Thoracic aorta (tissue), 2 donors: ENCODE measurements at regions not wholly inside any gene's neighbourhood (a gene's known extent, or its start where the extent isn't known, plus 50 kb on each side); places are given as distances from the start of the nearest gene placed in this dataset.

Experiments
- ATAC-seq: fragments of 150-250 bp; one replicate; pipeline ENCODE4 v1.8.0; 2017; ENCODE audit warnings: low read depth; ENCODE audit not compliant: insufficient number of reproducible peaks, low FRiP score
- DNase-seq: peaks from one replicate; pipeline ENCODE4 v3.0.0-alpha.2; 2020; ENCODE audit warnings: low spot score
- H3K27ac ChIP-seq, 2 donors: fragments of 200-600 bp; sonication (generic); 1 replicate in 1 of 2; 2 replicates in 1 of 2; pipeline ENCODE4 v1.5.1; 2016; ENCODE audit warnings: mild to moderate bottlenecking in 2 of 2, moderate library complexity in 2 of 2
- H3K27me3 ChIP-seq: fragments of 200-600 bp; sonication (generic); replicated peaks from 2 replicates; pipeline ENCODE4 v1.6.0; 2016; ENCODE audit warnings: mild to moderate bottlenecking; ENCODE audit not compliant: insufficient read depth
- H3K36me3 ChIP-seq: fragments of 200-600 bp; sonication (generic); one replicate; pipeline ENCODE4 v1.5.1; 2016
- H3K4me1 ChIP-seq, 2 donors: fragments of 200-600 bp; sonication (generic); 1 replicate in 1 of 2; 2 replicates in 1 of 2; pipeline versions ENCODE4 v1.5.1 to v1.6.0; 2016; ENCODE audit warnings: low read depth in 2 of 2, mild to moderate bottlenecking in 1 of 2; ENCODE audit not compliant: control insufficient read depth in 1 of 2
- H3K4me3 ChIP-seq: fragments of 200-600 bp; sonication (generic); 2 replicates; pipeline ENCODE4 v1.5.1; 2016; ENCODE audit warnings: mild to moderate bottlenecking
- H3K9me3 ChIP-seq: fragments of 200-600 bp; sonication (generic); 2 replicates; pipeline ENCODE4 v1.5.1; 2016
- TF ChIP-seq, protein P1 (sequence below): fragments of 200-600 bp; sonication (generic); IDR thresholded peaks from one replicate; pipeline ENCODE4 v1.5.1; 2019; ENCODE audit warnings: antibody characterized with exemption

DNA sequence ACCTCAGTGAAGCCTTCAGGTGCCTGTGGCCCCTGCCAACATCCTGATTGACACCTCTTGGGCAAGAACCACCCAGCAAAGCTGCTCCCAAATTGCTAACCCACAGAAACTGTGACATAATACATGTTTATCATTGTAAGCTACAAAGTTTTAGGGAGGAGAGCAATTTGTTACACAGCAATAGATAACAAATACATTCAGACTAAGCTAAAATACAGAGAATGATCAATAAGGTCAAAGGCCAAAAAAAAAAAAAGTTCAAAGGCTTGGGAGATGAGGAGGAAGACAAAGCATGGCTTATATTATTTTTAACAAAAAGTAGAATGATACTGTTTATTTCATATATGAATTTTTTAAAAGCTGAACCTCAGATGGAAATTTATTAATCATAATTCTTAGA is 105.9 kb downstream of the ID4 start:
- Histone ChIP-seq H3K27ac (no peak overlapping the region), H3K4me1 (no peaks in the 10 kb centered on the region), H3K4me3 (no peak overlapping the region), H3K36me3 (no peaks in the 10 kb centered on the region), H3K9me3 (no peaks in the 10 kb centered on the region), H3K27me3 (no peaks in the 10 kb centered on the region)
- ATAC-seq (no peak), DNase-seq (no peak)
- TF ChIP-seq, protein P1, sequence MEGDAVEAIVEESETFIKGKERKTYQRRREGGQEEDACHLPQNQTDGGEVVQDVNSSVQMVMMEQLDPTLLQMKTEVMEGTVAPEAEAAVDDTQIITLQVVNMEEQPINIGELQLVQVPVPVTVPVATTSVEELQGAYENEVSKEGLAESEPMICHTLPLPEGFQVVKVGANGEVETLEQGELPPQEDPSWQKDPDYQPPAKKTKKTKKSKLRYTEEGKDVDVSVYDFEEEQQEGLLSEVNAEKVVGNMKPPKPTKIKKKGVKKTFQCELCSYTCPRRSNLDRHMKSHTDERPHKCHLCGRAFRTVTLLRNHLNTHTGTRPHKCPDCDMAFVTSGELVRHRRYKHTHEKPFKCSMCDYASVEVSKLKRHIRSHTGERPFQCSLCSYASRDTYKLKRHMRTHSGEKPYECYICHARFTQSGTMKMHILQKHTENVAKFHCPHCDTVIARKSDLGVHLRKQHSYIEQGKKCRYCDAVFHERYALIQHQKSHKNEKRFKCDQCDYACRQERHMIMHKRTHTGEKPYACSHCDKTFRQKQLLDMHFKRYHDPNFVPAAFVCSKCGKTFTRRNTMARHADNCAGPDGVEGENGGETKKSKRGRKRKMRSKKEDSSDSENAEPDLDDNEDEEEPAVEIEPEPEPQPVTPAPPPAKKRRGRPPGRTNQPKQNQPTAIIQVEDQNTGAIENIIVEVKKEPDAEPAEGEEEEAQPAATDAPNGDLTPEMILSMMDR: no peak

DNA sequence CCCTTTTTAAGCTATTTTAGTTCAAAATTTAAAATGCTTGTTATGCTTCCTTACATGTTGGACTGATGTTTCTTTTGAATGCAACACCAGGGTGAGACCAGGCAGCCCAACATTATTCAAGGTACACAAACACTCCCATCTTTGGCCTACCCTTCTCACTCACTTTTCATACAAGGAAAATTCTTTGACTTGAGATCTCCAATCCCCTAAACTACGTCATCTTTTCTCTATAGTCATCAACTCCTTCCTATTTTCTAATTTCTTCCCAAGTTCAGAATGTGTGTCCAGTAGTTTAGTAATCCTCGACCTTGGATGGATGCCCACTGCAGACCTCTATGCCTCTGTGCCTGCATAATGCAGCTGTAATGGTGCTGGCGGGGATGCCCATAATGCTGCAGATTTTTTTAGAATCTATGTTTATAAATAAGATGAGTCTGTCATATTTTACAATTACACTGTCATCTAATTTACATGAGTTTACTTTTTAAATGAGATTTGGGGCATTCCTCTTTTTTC is 108.7 kb downstream of the ID4 start:
- no peaks in the 10 kb centered on the region for H3K36me3 ChIP-seq
- no peaks in the 10 kb centered on the region for H3K27me3 ChIP-seq
- ATAC-seq (no peak), DNase-seq (no peak)
- TF ChIP-seq, protein P1: no peak
- no peak overlapping the region for H3K4me3 ChIP-seq
- H3K27ac ChIP-seq: no peak overlapping the region
- H3K4me1 ChIP-seq: no peaks in the 10 kb centered on the region
- H3K9me3 ChIP-seq: no peaks in the 10 kb centered on the region

DNA sequence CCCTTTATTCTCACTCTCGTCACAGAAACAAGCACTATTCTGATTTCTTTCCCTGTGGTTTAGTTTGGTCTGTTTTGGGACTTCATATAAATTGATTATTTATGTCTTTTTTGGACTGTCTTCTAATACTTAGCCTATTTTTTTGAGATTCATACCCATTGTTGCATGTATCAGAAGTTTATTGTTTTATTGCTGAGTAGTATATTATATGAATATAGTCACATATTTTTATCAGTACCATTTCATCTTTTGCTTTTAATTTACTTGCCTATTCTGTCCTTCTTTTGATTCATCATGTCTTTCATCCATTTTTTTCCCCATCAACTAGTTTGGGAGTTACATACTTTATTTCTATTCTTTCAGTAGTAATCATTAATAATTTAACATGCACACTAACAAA is 112.0 kb downstream of the ID4 start:
- no peak overlapping the region for H3K27ac ChIP-seq
- no peaks in the 10 kb centered on the region for H3K4me1 ChIP-seq
- H3K36me3 ChIP-seq: no peaks in the 10 kb centered on the region
- DNase-seq: no peak
- H3K27me3 ChIP-seq: no peaks in the 10 kb centered on the region
- H3K9me3 ChIP-seq: peaks cover 5% of the 10 kb centered on the region
- no peak overlapping the region for H3K4me3 ChIP-seq
- TF ChIP-seq, protein P1: no peak
- no peak for ATAC-seq

DNA sequence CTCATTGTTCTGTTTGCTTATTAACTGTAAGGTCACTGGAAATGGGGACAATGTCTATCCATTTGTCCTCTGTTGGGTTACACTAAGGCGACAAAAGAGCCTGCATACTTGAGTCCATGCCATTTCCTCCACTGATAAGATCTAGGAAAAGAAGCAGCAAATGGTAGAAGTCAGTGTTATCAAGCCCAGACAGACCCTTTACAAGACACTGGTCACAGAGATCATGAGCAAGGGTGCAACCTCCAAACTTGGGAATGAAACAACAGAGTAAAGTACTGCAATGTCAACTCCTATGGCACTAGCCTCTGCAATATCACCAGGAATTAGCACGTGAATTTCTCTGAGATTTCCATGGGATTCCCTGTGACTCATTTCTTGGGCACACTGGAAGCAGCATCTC is 126.9 kb downstream of the ID4 start:
- no peak overlapping the region for H3K4me3 ChIP-seq
- no peaks in the 10 kb centered on the region for H3K27me3 ChIP-seq
- TF ChIP-seq, protein P1: no peak
- H3K36me3 ChIP-seq: no peaks in the 10 kb centered on the region
- DNase-seq (no peak), ATAC-seq (no peak)
- H3K27ac ChIP-seq: no peak overlapping the region
- H3K9me3 ChIP-seq: no peaks in the 10 kb centered on the region
- H3K4me1 ChIP-seq: no peaks in the 10 kb centered on the region

DNA sequence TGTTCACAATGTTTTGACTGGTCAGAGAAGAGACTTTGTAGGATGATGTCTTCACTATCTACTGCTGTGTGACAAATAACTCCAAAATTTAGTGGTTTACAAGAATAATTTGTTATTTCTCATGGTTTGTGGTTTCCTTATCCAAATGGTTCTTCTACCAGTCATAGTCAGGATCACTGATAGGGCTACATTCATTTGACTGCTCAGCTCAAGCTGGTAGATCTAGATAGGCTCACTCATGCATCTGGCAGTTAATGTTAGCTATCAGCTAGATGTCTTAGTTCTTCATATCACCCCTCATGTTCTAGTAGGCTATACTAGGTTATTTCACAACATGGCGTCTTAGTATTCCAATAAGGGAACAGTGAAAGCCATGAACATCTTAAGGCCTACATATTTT is 131.0 kb downstream of the ID4 start:
- H3K4me3 ChIP-seq: no peak overlapping the region
- H3K9me3 ChIP-seq: no peaks in the 10 kb centered on the region
- DNase-seq: no peak
- H3K4me1 ChIP-seq: no peaks in the 10 kb centered on the region
- no peak overlapping the region for H3K27ac ChIP-seq
- no peaks in the 10 kb centered on the region for H3K27me3 ChIP-seq
- ATAC-seq: no peak
- TF ChIP-seq, protein P1: no peak
- no peaks in the 10 kb centered on the region for H3K36me3 ChIP-seq
